Effector memory CD4-positive, alpha-beta T cell (primary cell): ENCODE measurements at regions not wholly inside any gene's neighbourhood (a gene's known extent, or its start where the extent isn't known, plus 50 kb on each side); places are given as distances from the start of the nearest gene placed in this dataset.

Experiments
- DNase-seq, 3 donors: peaks; one replicate each; pipeline ENCODE4 v3.0.0-alpha.2; 2020
- H3K27ac ChIP-seq: 2 replicates; pipeline ENCODE4 v1.7.0; 2013; ENCODE audit warnings: mild to moderate bottlenecking, low read length, moderate library complexity; ENCODE audit not compliant: insufficient read depth, poor library complexity, severe bottlenecking
- H3K27me3 ChIP-seq: replicated peaks from 2 replicates; pipeline ENCODE4 v1.7.0; 2013; ENCODE audit warnings: mild to moderate bottlenecking, low read length; ENCODE audit not compliant: insufficient read depth, control insufficient read depth, poor library complexity, severe bottlenecking
- H3K36me3 ChIP-seq: 2 replicates; pipeline ENCODE4 v1.7.0; 2013; ENCODE audit warnings: mild to moderate bottlenecking, low read length, moderate library complexity; ENCODE audit not compliant: control insufficient read depth, insufficient read depth
- H3K4me1 ChIP-seq: 2 replicates; pipeline ENCODE4 v1.7.0; 2013; ENCODE audit warnings: low read length, mild to moderate bottlenecking; ENCODE audit not compliant: control insufficient read depth, insufficient read depth, poor library complexity, severe bottlenecking
- H3K4me3 ChIP-seq: 2 replicates; pipeline ENCODE4 v1.7.0; 2013; ENCODE audit warnings: low read length, low read depth, mild to moderate bottlenecking; ENCODE audit not compliant: insufficient read depth, poor library complexity, severe bottlenecking
- H3K9me3 ChIP-seq: 2 replicates; pipeline ENCODE4 v1.7.0; 2013; ENCODE audit warnings: mild to moderate bottlenecking, low read length, moderate library complexity; ENCODE audit not compliant: control insufficient read depth

DNA sequence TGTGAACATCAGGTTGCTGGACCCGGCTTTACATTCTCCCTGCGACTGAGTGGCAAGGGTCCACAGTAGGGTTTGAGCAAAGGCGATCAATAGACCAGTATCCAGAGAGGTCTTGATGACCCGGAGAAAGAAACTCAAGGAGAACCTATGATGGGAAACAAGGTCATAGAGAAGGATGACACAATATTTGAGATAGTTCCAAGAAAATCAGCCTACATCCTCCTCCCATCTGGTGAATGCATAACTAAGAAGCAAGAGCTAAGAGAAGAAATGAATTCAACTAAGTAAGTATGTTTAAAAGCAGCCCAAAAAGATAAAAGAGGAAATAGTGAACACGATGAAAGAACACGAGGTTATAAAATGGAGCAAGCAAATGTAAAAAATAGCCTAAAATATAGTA lies 166.3 kb downstream of the CD8B2 start:
- no peaks in the 10 kb centered on the region for H3K4me1 ChIP-seq
- H3K27ac ChIP-seq = no peak overlapping the region
- no peaks in the 10 kb centered on the region for H3K27me3 ChIP-seq
- DNase-seq = no peak
- no peak overlapping the region for H3K4me3 ChIP-seq
- no peaks in the 10 kb centered on the region for H3K9me3 ChIP-seq
- H3K36me3 ChIP-seq = no peaks in the 10 kb centered on the region

DNA sequence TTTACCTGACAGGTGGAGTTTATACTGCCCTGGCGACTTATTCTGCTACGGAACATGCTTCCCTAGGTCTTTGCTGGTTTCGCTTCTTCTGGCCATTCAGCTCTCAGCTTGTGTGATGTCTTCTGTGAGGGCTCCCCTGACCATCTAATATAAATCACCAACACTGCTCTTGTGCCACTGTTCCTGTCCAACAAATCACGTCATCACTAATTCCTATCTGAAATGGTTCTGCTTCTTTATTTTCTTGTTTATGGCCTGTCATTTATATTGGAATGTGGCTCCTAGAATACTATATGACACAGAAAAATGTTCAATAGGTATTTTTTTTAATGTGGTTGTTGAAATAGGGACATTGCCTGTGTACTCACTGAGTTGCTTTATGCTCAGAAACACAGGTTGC lies 171.5 kb downstream of the CD8B2 start:
- no peak for DNase-seq
- H3K27ac ChIP-seq = no peak overlapping the region
- no peaks in the 10 kb centered on the region for H3K9me3 ChIP-seq
- H3K4me1 ChIP-seq = no peaks in the 10 kb centered on the region
- no peak overlapping the region for H3K4me3 ChIP-seq
- no peaks in the 10 kb centered on the region for H3K27me3 ChIP-seq
- no peaks in the 10 kb centered on the region for H3K36me3 ChIP-seq

DNA sequence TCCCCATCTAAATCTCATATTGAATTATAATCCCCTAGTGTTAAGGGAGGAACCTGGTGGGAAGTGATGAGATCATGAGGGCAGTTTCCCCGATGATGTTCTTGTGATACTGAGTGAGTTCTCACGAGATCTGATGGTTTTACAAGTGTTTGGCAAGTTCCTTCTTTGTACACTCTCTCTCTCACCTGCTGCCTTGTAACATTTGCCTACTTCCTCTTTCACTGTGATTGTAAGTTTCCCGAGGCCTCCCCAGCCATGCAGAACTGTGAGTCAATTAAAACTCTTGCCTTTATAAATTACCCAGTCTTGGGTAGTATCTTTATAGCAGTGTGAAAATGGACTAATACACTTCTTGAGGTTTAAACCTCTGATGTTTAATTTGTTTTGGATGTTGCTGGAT lies 177.5 kb downstream of the CD8B2 start:
- no peak for DNase-seq
- Histone ChIP-seq H3K4me3 (no peak overlapping the region), H3K36me3 (no peaks in the 10 kb centered on the region), H3K9me3 (no peaks in the 10 kb centered on the region), H3K27ac (no peak overlapping the region), H3K27me3 (no peaks in the 10 kb centered on the region), H3K4me1 (no peaks in the 10 kb centered on the region)

- H3K4me1 ChIP-seq = no peaks in the 10 kb centered on the region
- DNase-seq = no peak
- no peaks in the 10 kb centered on the region for H3K9me3 ChIP-seq
- no peaks in the 10 kb centered on the region for H3K36me3 ChIP-seq
- no peak overlapping the region for H3K27ac ChIP-seq
- H3K27me3 ChIP-seq = no peaks in the 10 kb centered on the region
- H3K4me3 ChIP-seq = no peak overlapping the region
Observed at GRCh38 chr2:106667478-106668070, 180.4 kb downstream of the CD8B2 start.

DNA sequence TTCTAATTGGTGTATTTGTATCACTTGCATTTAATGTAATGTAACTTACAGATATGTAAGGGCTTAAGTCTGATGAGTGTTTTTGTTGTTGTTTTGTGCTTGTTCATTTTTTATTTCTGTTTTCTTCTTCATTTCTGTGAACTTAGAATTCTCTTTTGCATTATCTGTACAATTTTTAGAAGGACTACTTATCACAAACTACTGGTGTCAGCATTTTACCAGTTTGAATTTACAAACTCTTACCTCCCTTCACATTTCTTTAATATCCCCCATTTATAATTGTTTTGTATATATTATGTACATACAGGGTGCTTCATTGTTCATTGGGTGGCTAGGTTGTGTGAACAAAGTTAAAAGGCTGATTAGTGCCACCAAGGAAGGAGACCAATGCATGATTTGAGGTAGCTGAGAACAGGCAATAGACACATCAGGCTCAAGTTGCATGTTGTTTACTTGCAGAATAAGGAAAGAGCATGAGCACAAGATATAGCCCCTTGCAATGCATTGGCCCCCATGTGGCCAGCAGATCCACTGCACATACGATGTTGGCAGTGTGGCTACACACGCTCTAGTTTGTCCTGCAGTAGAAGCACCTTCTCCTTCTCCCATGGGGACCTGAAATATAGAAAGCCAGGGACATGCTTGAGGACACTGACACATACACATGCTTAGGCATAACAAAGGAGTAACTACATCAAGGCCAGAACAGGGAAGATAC lies 198.2 kb downstream of the CD8B2 start:
- no peaks in the 10 kb centered on the region for H3K27me3 ChIP-seq
- H3K27ac ChIP-seq = no peak overlapping the region
- no peaks in the 10 kb centered on the region for H3K36me3 ChIP-seq
- H3K9me3 ChIP-seq = no peaks in the 10 kb centered on the region
- H3K4me1 ChIP-seq = no peaks in the 10 kb centered on the region
- no peak for DNase-seq
- H3K4me3 ChIP-seq = no peak overlapping the region

- H3K9me3 ChIP-seq = no peaks in the 10 kb centered on the region
- no peaks in the 10 kb centered on the region for H3K4me1 ChIP-seq
- DNase-seq = no peak
- H3K27me3 ChIP-seq = no peaks in the 10 kb centered on the region
- H3K36me3 ChIP-seq = no peaks in the 10 kb centered on the region
- H3K27ac ChIP-seq = no peak overlapping the region
- no peak overlapping the region for H3K4me3 ChIP-seq
Observed at GRCh38 chr2:106686814-106687213, 199.2 kb downstream of the ST6GAL2 start.

DNA sequence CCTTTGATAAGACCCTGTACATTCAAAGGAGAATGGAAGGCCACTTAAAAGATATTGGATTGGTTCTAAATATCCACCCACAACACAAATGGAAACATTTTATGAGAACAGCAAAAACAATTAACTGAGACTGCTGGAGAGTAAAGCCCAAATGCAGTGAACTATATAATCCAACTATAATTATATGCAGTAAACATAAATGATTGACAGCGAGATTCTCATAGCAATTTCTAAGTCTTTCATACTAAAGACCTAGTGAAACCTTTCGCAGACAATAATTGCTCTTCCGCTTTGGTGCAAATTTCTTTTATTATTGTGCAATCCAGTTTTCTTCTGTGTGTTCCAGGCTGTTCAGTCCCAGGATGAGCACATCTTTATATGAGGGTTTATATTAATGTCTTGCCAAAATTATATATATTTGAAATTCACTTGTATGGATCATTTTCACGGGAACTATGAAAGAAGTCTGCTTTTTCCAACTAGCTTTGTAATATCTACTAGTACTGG lies 190.9 kb downstream of the ST6GAL2 start:
- Histone ChIP-seq H3K4me3 (no peak overlapping the region), H3K9me3 (no peaks in the 10 kb centered on the region), H3K36me3 (no peaks in the 10 kb centered on the region), H3K4me1 (no peaks in the 10 kb centered on the region), H3K27me3 (no peaks in the 10 kb centered on the region), H3K27ac (no peak overlapping the region)
- DNase-seq = no peak

GRCh38 chr2:106695919-106696318 lies 190.0 kb downstream of the ST6GAL2 start:
- DNase-seq = no peak
- H3K27ac ChIP-seq = no peak overlapping the region
- H3K4me3 ChIP-seq = no peak overlapping the region
- H3K36me3 ChIP-seq = no peaks in the 10 kb centered on the region
- H3K27me3 ChIP-seq = no peaks in the 10 kb centered on the region
- H3K4me1 ChIP-seq = no peaks in the 10 kb centered on the region
- no peaks in the 10 kb centered on the region for H3K9me3 ChIP-seq

DNA sequence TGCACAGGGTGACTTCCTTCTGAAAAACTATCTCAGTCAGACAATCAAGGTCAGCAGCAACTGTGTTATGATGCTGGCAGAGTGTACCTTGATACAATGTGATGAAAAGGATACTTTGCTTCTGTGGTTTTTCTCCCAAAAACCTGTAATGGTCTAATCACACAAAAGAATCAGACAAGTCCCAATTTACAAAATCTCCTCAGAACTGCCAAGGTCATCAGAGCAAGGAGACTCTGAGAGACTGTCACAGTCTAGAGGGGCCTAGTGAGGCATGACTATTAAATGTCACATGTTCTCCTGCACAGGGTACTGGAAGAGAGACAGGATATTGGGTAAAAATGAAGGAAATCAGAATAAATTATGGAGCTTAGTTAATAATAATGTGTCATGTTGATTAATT lies 185.4 kb downstream of the ST6GAL2 start:
- no peak for DNase-seq
- H3K27ac ChIP-seq = no peak overlapping the region
- no peaks in the 10 kb centered on the region for H3K9me3 ChIP-seq
- no peaks in the 10 kb centered on the region for H3K27me3 ChIP-seq
- no peaks in the 10 kb centered on the region for H3K4me1 ChIP-seq
- no peaks in the 10 kb centered on the region for H3K36me3 ChIP-seq
- H3K4me3 ChIP-seq = no peak overlapping the region

DNA sequence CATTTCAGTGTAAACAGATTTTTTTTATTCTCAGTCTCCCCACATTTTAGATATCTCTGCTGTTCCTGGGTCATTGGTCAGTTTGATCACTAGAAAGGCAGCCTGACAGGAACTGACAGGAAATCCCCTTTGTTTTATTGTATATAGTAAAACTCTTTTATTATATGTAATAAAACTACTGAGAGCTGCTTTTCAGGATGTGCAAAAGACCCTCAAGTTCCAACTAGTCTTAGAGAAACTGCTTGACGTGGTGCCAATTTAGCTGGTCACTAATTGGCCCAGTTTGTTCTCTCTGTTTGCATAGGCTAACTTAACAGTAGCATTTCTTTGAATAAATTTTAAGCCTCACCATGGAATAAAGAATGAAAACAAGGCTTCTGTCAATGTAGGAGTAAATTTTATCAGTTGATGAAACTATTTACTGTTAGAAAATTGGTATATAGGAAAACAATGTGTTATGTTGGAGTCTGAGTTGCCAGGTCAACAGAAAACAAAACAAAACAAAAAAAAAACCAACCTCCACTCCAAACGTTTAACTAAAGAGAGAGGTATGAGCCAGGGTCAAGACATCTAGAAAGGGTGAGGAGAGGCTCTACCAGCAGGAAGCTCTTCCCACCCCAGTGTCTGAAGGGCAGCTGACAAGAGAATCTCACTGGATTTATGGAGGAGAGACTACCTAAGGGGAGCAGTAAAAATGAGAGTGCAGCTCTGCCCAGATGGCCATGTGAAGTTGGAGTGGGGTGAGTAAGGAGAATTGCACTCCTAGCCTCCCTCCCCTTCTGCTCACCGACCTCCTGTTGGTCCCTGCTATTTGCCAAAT lies 184.6 kb downstream of the ST6GAL2 start:
- H3K4me3 ChIP-seq = no peak overlapping the region
- H3K9me3 ChIP-seq = no peaks in the 10 kb centered on the region
- no peak overlapping the region for H3K27ac ChIP-seq
- DNase-seq = no peak
- H3K4me1 ChIP-seq = no peaks in the 10 kb centered on the region
- H3K36me3 ChIP-seq = no peaks in the 10 kb centered on the region
- no peaks in the 10 kb centered on the region for H3K27me3 ChIP-seq
